Colonic mucosa (tissue), 4 donors: ENCODE measurements at regions not wholly inside any gene's neighbourhood (a gene's known extent, or its start where the extent isn't known, plus 50 kb on each side); places are given as distances from the start of the nearest gene placed in this dataset.

Source experiments
- DNase-seq: peaks from one replicate; pipeline ENCODE4 v3.0.0-alpha.2; 2020
- H3K27ac ChIP-seq: fragments of 200-600 bp; one replicate; pipeline ENCODE4 v1.8.0; 2021
- H3K27me3 ChIP-seq: fragments of 200-600 bp; one replicate; pipeline ENCODE4 v1.8.0; 2021
- H3K36me3 ChIP-seq: fragments of 200-600 bp; one replicate; pipeline ENCODE4 v1.8.0; 2021
- H3K4me1 ChIP-seq: fragments of 200-600 bp; one replicate; pipeline ENCODE4 v1.8.0; 2021; ENCODE audit warnings: mild to moderate bottlenecking
- H3K4me3 ChIP-seq: fragments of 200-600 bp; one replicate; pipeline ENCODE4 v1.8.0; 2021
- H3K9ac ChIP-seq, 2 donors: one replicate each; pipeline ENCODE4 v1.7.0; 2013; ENCODE audit warnings: control low read depth in 2 of 2, low read depth in 2 of 2, low read length in 2 of 2
- H3K9me3 ChIP-seq: fragments of 200-600 bp; one replicate; pipeline ENCODE4 v1.8.0; 2021
- intact Hi-C: fragments of 100-400 bp; cut with DNase I; formaldehyde crosslinking; loops from one replicate; pipeline ENCODE4 v1.14.1; 2022
- TF ChIP-seq, protein P1 (sequence below): fragments of 200-600 bp; IDR thresholded peaks from one replicate; pipeline ENCODE4 v1.8.0; 2022; ENCODE audit warnings: antibody characterized with exemption, mild to moderate bottlenecking
- donor health status: healthy.
- donor health status: DM: no; HTN: no; CAD: no.
- donor health status: DM: no; HTN: no; CAD: no.

DNA sequence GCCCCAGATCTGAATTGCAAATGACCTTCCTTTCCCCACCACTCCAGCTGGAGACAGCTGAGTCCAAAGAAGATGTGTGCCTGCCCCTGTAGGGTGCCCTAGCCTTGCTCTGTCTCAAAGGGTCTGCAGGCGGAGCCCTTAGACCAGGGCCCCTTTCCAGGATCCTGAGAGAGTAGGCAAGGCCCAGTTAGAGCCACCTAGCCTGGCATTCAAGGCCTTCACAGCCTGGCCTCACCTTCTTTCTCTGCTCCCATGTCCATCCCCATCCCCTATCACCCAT lies 66.6 kb upstream of the LHX1 start:
- H3K27ac ChIP-seq = no peak overlapping the region
- no peaks in the 10 kb centered on the region for H3K9me3 ChIP-seq
- DNase-seq = no peak
- no peak overlapping the region for H3K4me3 ChIP-seq
- H3K27me3 ChIP-seq = no peaks in the 10 kb centered on the region
- TF ChIP-seq, protein P1, sequence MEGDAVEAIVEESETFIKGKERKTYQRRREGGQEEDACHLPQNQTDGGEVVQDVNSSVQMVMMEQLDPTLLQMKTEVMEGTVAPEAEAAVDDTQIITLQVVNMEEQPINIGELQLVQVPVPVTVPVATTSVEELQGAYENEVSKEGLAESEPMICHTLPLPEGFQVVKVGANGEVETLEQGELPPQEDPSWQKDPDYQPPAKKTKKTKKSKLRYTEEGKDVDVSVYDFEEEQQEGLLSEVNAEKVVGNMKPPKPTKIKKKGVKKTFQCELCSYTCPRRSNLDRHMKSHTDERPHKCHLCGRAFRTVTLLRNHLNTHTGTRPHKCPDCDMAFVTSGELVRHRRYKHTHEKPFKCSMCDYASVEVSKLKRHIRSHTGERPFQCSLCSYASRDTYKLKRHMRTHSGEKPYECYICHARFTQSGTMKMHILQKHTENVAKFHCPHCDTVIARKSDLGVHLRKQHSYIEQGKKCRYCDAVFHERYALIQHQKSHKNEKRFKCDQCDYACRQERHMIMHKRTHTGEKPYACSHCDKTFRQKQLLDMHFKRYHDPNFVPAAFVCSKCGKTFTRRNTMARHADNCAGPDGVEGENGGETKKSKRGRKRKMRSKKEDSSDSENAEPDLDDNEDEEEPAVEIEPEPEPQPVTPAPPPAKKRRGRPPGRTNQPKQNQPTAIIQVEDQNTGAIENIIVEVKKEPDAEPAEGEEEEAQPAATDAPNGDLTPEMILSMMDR = no peak
- no peak overlapping the region for H3K9ac ChIP-seq
- intact Hi-C loops = no loop called here
- no peaks in the 10 kb centered on the region for H3K4me1 ChIP-seq
- H3K36me3 ChIP-seq = no peaks in the 10 kb centered on the region

DNA sequence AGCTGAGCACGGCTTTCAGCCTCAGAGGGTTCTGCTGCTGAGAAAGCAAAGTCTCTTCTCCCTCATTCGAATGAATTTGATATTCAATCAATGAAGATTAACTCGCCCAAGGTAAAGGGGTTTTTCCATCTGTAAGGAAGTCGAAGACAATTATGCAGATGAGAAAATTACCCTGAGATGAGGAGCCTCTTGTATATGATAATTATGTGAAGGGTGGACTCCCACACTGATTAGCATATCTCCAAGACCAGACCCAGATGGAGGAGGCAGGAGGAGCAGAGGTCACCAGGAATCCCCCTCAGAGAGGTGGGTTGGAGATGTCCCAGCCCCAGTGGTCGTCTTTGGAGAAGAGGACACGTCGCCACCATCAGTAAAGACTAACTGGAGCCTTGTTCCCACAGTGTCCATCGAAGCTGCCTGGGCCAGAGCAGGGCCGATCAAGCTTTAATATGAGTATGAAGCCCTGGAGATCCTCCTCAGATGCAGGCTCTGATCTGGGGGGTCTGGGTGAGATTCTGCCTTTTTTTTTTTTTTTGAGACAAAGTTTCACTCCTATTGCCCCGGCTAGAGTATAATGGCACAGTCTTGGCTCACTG lies 61.5 kb upstream of the LHX1 start:
- Histone ChIP-seq H3K9me3 (no peaks in the 10 kb centered on the region), H3K4me1 (no peaks in the 10 kb centered on the region), H3K9ac (no peak overlapping the region), H3K36me3 (no peaks in the 10 kb centered on the region), H3K27me3 (no peaks in the 10 kb centered on the region), H3K4me3 (no peak overlapping the region), H3K27ac (no peak overlapping the region)
- no peak for DNase-seq
- intact Hi-C loops = no loop called here
- TF ChIP-seq, protein P1 = no peak

DNA sequence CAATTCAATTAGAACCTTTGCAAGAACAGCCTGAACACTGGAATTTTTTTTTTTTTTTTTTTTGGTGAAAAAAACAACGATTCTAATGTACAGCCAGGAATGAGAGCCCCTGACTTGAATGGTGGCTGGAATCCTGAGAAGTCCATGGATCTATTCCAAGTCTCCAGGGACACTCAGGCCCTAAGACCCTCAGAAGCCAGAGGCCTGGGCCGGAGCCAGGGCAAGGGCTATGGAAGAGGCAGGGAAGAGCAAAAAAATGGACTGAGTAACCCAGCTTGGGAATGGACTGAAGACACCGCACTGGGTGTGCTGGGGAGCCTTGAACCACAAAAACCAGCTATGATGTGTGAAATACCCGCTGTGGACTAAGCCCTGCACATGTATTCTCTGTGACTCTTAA lies 60.3 kb upstream of the LHX1 start:
- Histone ChIP-seq H3K36me3 (no peaks in the 10 kb centered on the region), H3K4me3 (no peak overlapping the region), H3K9me3 (no peaks in the 10 kb centered on the region), H3K27me3 (no peaks in the 10 kb centered on the region), H3K9ac (no peak overlapping the region), H3K27ac (no peak overlapping the region), H3K4me1 (no peaks in the 10 kb centered on the region)
- TF ChIP-seq, protein P1 = no peak
- no peak for DNase-seq
- intact Hi-C loops = no loop called here

DNA sequence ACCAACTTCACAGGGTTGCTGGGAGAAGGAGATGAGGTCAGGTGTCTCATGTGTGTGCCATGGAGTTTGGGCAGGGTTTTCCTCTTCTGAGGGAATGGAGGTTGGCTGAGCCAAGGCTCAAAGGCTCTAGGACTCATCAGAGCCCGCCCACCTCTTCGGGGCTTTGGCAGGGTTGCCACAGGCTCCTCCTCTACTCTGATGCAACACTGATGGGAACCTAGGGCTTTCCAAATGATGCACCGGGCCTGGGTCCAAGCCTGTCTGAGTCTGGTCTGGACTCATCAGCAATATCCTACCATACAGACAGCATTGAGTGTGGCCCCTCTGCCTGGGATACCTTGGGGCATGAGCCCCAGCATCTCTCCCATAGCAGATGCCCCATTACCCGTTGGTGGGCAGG lies 59.5 kb upstream of the LHX1 start:
- DNase-seq = no peak
- H3K36me3 ChIP-seq = no peaks in the 10 kb centered on the region
- H3K27ac ChIP-seq = no peak overlapping the region
- no peaks in the 10 kb centered on the region for H3K9me3 ChIP-seq
- H3K27me3 ChIP-seq = no peaks in the 10 kb centered on the region
- TF ChIP-seq, protein P1 = no peak
- no peaks in the 10 kb centered on the region for H3K4me1 ChIP-seq
- no peak overlapping the region for H3K4me3 ChIP-seq
- no peak overlapping the region for H3K9ac ChIP-seq
- intact Hi-C loops = no loop called here

DNA sequence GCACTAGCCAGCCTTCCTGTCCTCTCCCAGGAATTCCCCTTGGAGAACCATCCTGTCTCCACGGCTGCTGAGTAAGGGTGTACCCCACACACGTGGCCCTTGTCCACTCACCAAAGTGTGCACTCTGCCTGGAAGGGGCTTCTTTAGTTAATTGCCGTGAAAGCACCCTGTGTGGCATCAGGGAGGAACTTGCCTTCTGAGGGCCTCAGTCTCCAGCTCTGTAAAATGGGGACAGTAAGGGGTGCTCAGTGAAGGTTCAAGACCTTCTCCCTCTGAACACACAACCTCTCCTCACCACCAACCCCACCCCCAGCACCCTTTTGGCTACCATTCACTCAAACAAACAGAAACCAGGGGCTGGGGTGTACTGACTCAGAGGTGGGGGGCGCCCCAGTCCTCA lies 59.1 kb upstream of the LHX1 start:
- TF ChIP-seq, protein P1 = no peak
- Histone ChIP-seq H3K27me3 (no peaks in the 10 kb centered on the region), H3K27ac (no peak overlapping the region)

DNA sequence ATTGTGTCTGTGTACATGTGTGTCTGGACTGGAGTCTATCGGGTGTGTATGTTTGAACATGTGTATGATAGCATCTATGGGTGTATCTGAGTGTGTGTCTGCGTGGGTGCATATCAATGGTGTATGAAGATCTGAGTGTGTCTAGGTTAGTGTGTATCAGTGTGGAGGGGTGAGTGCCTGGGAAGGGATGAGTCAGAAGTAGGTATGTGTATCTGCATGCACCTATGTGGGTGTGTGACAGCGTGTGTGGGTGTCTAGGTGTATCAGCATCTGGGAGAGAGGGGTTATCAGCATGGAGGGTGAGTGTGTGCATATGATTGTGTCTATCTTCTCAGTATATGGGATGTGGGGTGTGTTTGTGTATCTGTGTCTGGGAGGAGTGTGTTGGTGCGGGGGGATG lies 58.2 kb upstream of the LHX1 start:
- TF ChIP-seq, protein P1 = no peak
- intact Hi-C loops = no loop called here
- H3K4me1 ChIP-seq = no peaks in the 10 kb centered on the region
- peaks cover 2% of the 10 kb centered on the region for H3K27me3 ChIP-seq
- no peaks in the 10 kb centered on the region for H3K36me3 ChIP-seq
- no peaks in the 10 kb centered on the region for H3K9me3 ChIP-seq
- DNase-seq = no peak
- H3K9ac ChIP-seq = no peak overlapping the region
- H3K27ac ChIP-seq = no peak overlapping the region
- H3K4me3 ChIP-seq = no peak overlapping the region

More for the DNA sequence above, 59.1 kb upstream of the LHX1 start:
- H3K36me3 ChIP-seq = no peaks in the 10 kb centered on the region
- no peaks in the 10 kb centered on the region for H3K4me1 ChIP-seq
- H3K4me3 ChIP-seq = no peak overlapping the region
- intact Hi-C loops = no loop called here
- H3K9ac ChIP-seq = no peak overlapping the region
- DNase-seq = no peak
- H3K9me3 ChIP-seq = no peaks in the 10 kb centered on the region
